K562 (cell line): ENCODE measurements at regions not wholly inside any gene's neighbourhood (a gene's known extent, or its start where the extent isn't known, plus 50 kb on each side); places are given as distances from the start of the nearest gene placed in this dataset.

Source experiments
- ARID2 ChIP-seq: fragments of 450-650 bp; IDR thresholded peaks from 2 replicates; pipeline ENCODE4 v1.6.1; 2017; ENCODE audit warnings: antibody characterized with exemption, mild to moderate bottlenecking
- BHLHE40 ChIP-seq: IDR thresholded peaks from 2 replicates; pipeline ENCODE4 v1.6.1; 2011; ENCODE audit warnings: low read length, improper control_type of control experiment
- CBX5 ChIP-seq: IDR thresholded peaks from 2 replicates; pipeline ENCODE4 v1.6.1; 2014; ENCODE audit warnings: low read depth, borderline replicate concordance
- CC2D1A ChIP-seq: fragments of 450-650 bp; IDR thresholded peaks from 2 replicates; pipeline ENCODE4 v1.6.1; 2017; ENCODE audit warnings: mild to moderate bottlenecking
- CREM ChIP-seq: IDR thresholded peaks from 2 replicates; pipeline ENCODE4 v1.6.1; 2014; ENCODE audit warnings: antibody characterized with exemption, low read depth
- CTCF ChIP-seq, 3 experiments: IDR thresholded peaks in 2 of 3; conservative IDR thresholded peaks in 1 of 3; 2 replicates each; pipeline ENCODE4 v1.5.1; 2011 to 2012; ENCODE audit warnings: low read length in 3 of 3, mild to moderate bottlenecking in 3 of 3, control low read depth in 2 of 3, improper control_type of control experiment in 1 of 3, inconsistent platforms in 1 of 3, low read depth in 1 of 3, mixed read lengths in 1 of 3, moderate library complexity in 1 of 3; ENCODE audit not compliant: insufficient read depth in 2 of 3
- DDX20 ChIP-seq: fragments of 450-650 bp; IDR thresholded peaks from 2 replicates; pipeline ENCODE4 v1.6.1; 2016; ENCODE audit warnings: missing genetic modification characterization, low read depth, mild to moderate bottlenecking, missing compliant biosample characterization, moderate library complexity
- KLF1 ChIP-seq: fragments of 450-650 bp; IDR thresholded peaks from 2 replicates; pipeline ENCODE4 v1.6.1; 2016; ENCODE audit warnings: missing genetic modification characterization, missing compliant biosample characterization
- MECOM ChIP-seq: fragments of 250-450 bp; sonication (Bioruptor Pico); IDR thresholded peaks from 2 replicates; pipeline ENCODE4 v1.8.0; 2022; ENCODE audit warnings: inconsistent platforms
- MLLT1 ChIP-seq, 2 experiments: fragments of 450-650 bp; IDR thresholded peaks; 2 replicates each; pipeline ENCODE4 v1.6.1; 2016
- PHF21A ChIP-seq: fragments of 450-650 bp; IDR thresholded peaks from 2 replicates; pipeline ENCODE4 v1.6.1; 2017; ENCODE audit warnings: low read depth, borderline replicate concordance
- POLR2AphosphoS5 ChIP-seq: IDR thresholded peaks from 2 replicates; pipeline ENCODE4 v1.6.1; 2011; ENCODE audit warnings: mild to moderate bottlenecking, low read depth, low read length, moderate library complexity; ENCODE audit not compliant: control insufficient read depth, insufficient read depth
- U2AF1 ChIP-seq: fragments of 200-400 bp; formaldehyde crosslinking; optimal IDR thresholded peaks from 2 replicates; pipeline ENCODE3; 2017; ENCODE audit warnings: mild to moderate bottlenecking, low read depth, low read length, moderate library complexity
- ZNF239 ChIP-seq: fragments of 250-450 bp; sonication (Bioruptor Pico); IDR thresholded peaks from 2 replicates; pipeline ENCODE4 v1.4.0; 2020; ENCODE audit warnings: mild to moderate bottlenecking

- no peak for TF ChIP-seq ZNF239 (CRISPR knock-in tag)
- TF ChIP-seq CTCF (IDR thresholded peaks at IDR 0.05 in 2 of 3, conservative IDR thresholded peaks at IDR 0.05 in 1 of 3; ENCODE audit: insufficient read depth in 2 of 3, low read depth in 1 of 3, low read length in 3 of 3), result no peak
- no peak for TF ChIP-seq MLLT1 (IDR thresholded peaks at IDR 0.05)
- no peak for TF ChIP-seq U2AF1
- TF ChIP-seq DDX20, result no peak
- no peak for TF ChIP-seq PHF21A
- TF ChIP-seq BHLHE40, result no peak
- TF ChIP-seq MECOM (CRISPR knock-in tag), result no peak
- TF ChIP-seq KLF1 (tag), result no peak
- no peak for TF ChIP-seq CREM
- TF ChIP-seq CBX5, result no peak
- TF ChIP-seq POLR2AphosphoS5, result no peak
- TF ChIP-seq CC2D1A, result no peak
- no peak for TF ChIP-seq ARID2
These were observed 205.2 kb upstream of the SEMA6A start for GRCh38 chr5:116779846-116780245.
